Stimulated activated naive B cell treated with anti-CD40 and anti-IgM and Interleukin-4, amounts not matched to agents 10 μg/mL and 1 μg/mL and 100 μg/mL, for 72 hours (primary cell): ENCODE measurements at regions not wholly inside any gene's neighbourhood (a gene's known extent, or its start where the extent isn't known, plus 50 kb on each side); places are given as distances from the start of the nearest gene placed in this dataset.
A peak's percentile ranks its signal among the peaks of the same experiment; 100 is the strongest.

Experiments
- ATAC-seq, 2 donors: fragments of 150-1000 bp; cut with Tn5 transposase; replicated peaks; 2 replicates each; pipeline ENCODE4 v1.10.0; 2021; ENCODE audit warnings: moderate library complexity in 1 of 2
- DNase-seq: peaks from one replicate; pipeline ENCODE4 v3.0.0; 2021
- H3K27ac Mint-ChIP-seq: one replicate; pipeline ENCODE4 v1.8.0; 2022; ENCODE audit warnings: mild to moderate bottlenecking, mixed read lengths
- H3K27me3 Mint-ChIP-seq, 2 donors: one replicate each; pipeline ENCODE4 v1.8.0; 2022; ENCODE audit warnings: mixed read lengths in 2 of 2
- H3K36me3 Mint-ChIP-seq, 2 donors: one replicate each; pipeline ENCODE4 v1.8.0; 2022; ENCODE audit warnings: mixed read lengths in 2 of 2, mild to moderate bottlenecking in 1 of 2
- H3K4me1 Mint-ChIP-seq, 2 donors: one replicate each; pipeline ENCODE4 v1.8.0; 2022; ENCODE audit warnings: mixed read lengths in 2 of 2, mild to moderate bottlenecking in 1 of 2
- H3K4me3 Mint-ChIP-seq, 2 donors: one replicate each; pipeline ENCODE4 v1.8.0; 2022; ENCODE audit warnings: mild to moderate bottlenecking in 2 of 2, mixed read lengths in 2 of 2, moderate library complexity in 1 of 2
- H3K9me3 Mint-ChIP-seq, 2 donors: one replicate each; pipeline ENCODE4 v1.8.0; 2022; ENCODE audit warnings: mixed read lengths in 2 of 2, mild to moderate bottlenecking in 1 of 2

- Mint-ChIP-seq H3K27ac (no peak overlapping the region), H3K4me1 (no peaks in the 10 kb centered on the region), H3K9me3 (no peaks in the 10 kb centered on the region), H3K4me3 (no peak overlapping the region), H3K27me3 (peaks cover 32 to 38% of the 10 kb centered on the region in 2 donors), H3K36me3 (no peaks in the 10 kb centered on the region)
- ATAC-seq (no peak), DNase-seq (no peak)
Observed at GRCh38 chr13:26920614-26921355, 160.2 kb upstream of the GPR12 start.

DNA sequence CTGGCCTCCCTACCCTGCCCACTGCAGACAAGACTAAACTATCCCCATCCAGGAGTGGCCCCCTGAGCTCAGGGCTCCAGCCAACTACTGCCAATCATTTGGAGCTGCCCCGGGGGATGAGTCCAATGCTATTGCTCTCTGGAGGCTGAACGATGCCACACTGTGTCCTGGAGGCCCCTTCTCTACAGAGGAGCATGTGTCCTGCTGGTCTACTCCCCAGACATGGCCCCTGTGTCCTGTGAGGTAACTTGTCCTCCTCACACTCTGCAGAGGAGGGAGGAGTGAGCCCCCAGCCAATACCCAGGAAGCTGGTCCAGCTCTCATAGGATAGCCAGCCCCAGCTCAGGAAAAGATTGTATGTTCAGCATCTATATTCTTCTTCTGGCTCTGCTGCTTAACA lies 159.1 kb upstream of the GPR12 start:
- no peak for DNase-seq
- no peak for ATAC-seq
- H3K36me3 Mint-ChIP-seq = no peaks in the 10 kb centered on the region
- no peak overlapping the region for H3K27ac Mint-ChIP-seq
- H3K27me3 Mint-ChIP-seq = peaks cover 27 to 31% of the 10 kb centered on the region in 2 donors
- no peaks in the 10 kb centered on the region for H3K9me3 Mint-ChIP-seq
- H3K4me3 Mint-ChIP-seq = no peak overlapping the region
- H3K4me1 Mint-ChIP-seq = peaks cover 0 to under 1% of the 10 kb centered on the region in 2 donors

DNA sequence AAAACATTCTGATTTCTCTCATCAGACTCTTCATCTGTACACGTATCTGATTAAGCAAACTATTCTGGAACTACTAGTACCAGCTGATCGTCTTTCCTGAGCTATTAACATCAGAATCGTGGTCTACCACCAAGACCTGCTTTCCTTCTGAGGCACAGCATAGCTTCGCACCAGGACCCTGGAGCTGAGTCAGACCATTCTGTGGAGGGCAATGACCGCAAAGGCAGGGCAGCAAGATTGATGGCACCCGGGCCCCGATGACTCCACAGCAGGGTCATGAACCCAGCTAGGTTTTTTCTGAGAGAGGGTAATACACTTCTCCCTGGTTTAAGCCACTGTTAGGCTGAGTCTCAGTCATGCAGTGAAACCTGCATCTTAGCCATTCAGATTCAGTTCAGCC lies 158.7 kb upstream of the GPR12 start:
- Mint-ChIP-seq H3K36me3 (no peaks in the 10 kb centered on the region), H3K4me3 (no peak overlapping the region), H3K4me1 (peaks cover 0 to 2% of the 10 kb centered on the region in 2 donors), H3K9me3 (no peaks in the 10 kb centered on the region), H3K27ac (no peak overlapping the region), H3K27me3 (peaks cover 27% of the 10 kb centered on the region in 2 donors)
- ATAC-seq = no peak
- DNase-seq = no peak

DNA sequence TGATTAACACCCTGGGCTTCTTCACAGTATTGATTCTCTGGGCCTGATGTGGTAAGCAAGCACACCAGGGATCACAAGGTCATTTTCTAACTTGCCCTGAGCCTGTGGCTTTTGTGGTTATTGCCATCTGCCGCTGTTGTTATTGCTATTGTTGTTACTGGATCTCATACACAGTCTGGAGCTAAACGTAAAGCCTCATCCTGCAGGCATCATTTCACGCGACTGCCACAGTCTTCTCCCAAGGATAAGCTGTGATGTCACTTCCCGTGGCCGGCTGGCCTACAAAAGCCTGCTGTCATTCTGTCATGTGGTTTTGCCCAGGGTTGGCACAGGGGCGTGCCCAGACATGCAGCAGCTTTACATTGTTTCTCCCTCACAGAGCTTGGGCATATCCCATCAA lies 154.0 kb upstream of the GPR12 start:
- ATAC-seq (peak; percentile 25 to 27), DNase-seq (no peak)
- no peaks in the 10 kb centered on the region for H3K9me3 Mint-ChIP-seq
- no peak overlapping the region for H3K4me3 Mint-ChIP-seq
- H3K36me3 Mint-ChIP-seq = no peaks in the 10 kb centered on the region
- H3K4me1 Mint-ChIP-seq = peaks cover 0 to 2% of the 10 kb centered on the region in 2 donors
- peaks cover 16 to 17% of the 10 kb centered on the region in 2 donors for H3K27me3 Mint-ChIP-seq
- H3K27ac Mint-ChIP-seq = no peak overlapping the region

GRCh38 chr13:26914148-26914547 lies 153.6 kb upstream of the GPR12 start:
- H3K4me1 Mint-ChIP-seq = peaks cover 0 to 2% of the 10 kb centered on the region in 2 donors
- no peak overlapping the region for H3K4me3 Mint-ChIP-seq
- no peak overlapping the region for H3K27ac Mint-ChIP-seq
- DNase-seq (no peak), ATAC-seq (no peak)
- H3K27me3 Mint-ChIP-seq = peaks cover 13 to 21% of the 10 kb centered on the region in 2 donors
- H3K36me3 Mint-ChIP-seq = no peaks in the 10 kb centered on the region
- H3K9me3 Mint-ChIP-seq = no peaks in the 10 kb centered on the region

- H3K9me3 Mint-ChIP-seq = no peaks in the 10 kb centered on the region
- peaks cover 25 to 41% of the 10 kb centered on the region in 2 donors for H3K27me3 Mint-ChIP-seq
- ATAC-seq = no peak
- no peaks in the 10 kb centered on the region for H3K36me3 Mint-ChIP-seq
- no peak overlapping the region for H3K27ac Mint-ChIP-seq
- H3K4me3 Mint-ChIP-seq = no peak overlapping the region
- no peak for DNase-seq
- H3K4me1 Mint-ChIP-seq = peaks cover 0 to 2% of the 10 kb centered on the region in 2 donors
Observed at GRCh38 chr13:26910754-26911465, 150.3 kb upstream of the GPR12 start.

GRCh38 chr13:26909477-26909876 lies 148.9 kb upstream of the GPR12 start:
- ATAC-seq (no peak), DNase-seq (no peak)
- peaks cover 25 to 47% of the 10 kb centered on the region in 2 donors for H3K27me3 Mint-ChIP-seq
- no peaks in the 10 kb centered on the region for H3K36me3 Mint-ChIP-seq
- no peak overlapping the region for H3K4me3 Mint-ChIP-seq
- H3K9me3 Mint-ChIP-seq = no peaks in the 10 kb centered on the region
- H3K4me1 Mint-ChIP-seq = no peaks in the 10 kb centered on the region
- no peak overlapping the region for H3K27ac Mint-ChIP-seq

DNA sequence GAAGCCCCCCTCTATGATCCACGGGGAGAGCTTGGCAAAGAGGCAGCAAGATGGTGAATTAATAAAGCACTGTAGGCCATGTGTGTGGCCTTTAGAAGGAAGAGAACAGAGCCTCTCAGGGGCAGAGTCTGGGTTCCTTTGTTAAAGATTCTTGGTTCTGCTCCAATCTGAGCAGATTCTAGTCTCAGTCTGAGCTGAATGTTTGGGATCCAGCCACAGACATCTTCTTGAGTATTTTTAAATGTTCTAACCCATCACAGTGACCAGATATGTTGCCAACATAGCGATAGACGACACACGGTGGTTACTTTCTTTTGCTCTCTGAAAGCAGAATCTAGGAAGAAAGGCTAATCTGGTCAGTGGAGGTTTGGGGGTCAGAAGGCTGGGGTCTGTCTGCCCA lies 147.5 kb upstream of the GPR12 start:
- DNase-seq (no peak), ATAC-seq (no peak)
- no peak overlapping the region for H3K27ac Mint-ChIP-seq
- peaks cover 3 to 4% of the 10 kb centered on the region in 2 donors for H3K9me3 Mint-ChIP-seq
- H3K36me3 Mint-ChIP-seq = no peaks in the 10 kb centered on the region
- H3K4me3 Mint-ChIP-seq = no peak overlapping the region
- peaks cover 30 to 47% of the 10 kb centered on the region in 2 donors for H3K27me3 Mint-ChIP-seq
- H3K4me1 Mint-ChIP-seq = no peaks in the 10 kb centered on the region

DNA sequence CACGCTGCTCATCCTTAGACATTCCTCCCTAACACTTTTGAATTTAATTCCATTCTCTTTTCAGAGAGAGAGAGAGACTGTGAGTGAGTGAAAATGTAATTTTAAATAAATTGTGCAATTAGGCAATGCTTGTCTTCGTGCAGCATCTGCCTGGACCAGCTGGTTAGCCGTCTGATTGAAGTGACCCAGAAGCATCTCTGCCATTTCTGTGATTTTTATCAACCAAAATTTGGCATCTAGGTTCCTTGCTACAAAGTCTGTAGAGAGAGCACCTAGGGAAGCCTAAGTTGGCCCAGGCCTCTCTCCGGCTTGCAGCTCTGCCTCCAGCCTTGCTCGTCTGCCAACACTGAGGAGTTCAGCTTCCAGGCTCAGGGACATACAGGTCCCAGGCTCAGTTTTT lies 138.6 kb upstream of the GPR12 start:
- H3K36me3 Mint-ChIP-seq = no peaks in the 10 kb centered on the region
- peaks cover 3 to 4% of the 10 kb centered on the region in 2 donors for H3K9me3 Mint-ChIP-seq
- no peak overlapping the region for H3K27ac Mint-ChIP-seq
- no peak for ATAC-seq
- H3K4me3 Mint-ChIP-seq = no peak overlapping the region
- peaks cover 38 to 45% of the 10 kb centered on the region in 2 donors for H3K27me3 Mint-ChIP-seq
- no peak for DNase-seq
- peaks cover 0 to 9% of the 10 kb centered on the region in 2 donors for H3K4me1 Mint-ChIP-seq

DNA sequence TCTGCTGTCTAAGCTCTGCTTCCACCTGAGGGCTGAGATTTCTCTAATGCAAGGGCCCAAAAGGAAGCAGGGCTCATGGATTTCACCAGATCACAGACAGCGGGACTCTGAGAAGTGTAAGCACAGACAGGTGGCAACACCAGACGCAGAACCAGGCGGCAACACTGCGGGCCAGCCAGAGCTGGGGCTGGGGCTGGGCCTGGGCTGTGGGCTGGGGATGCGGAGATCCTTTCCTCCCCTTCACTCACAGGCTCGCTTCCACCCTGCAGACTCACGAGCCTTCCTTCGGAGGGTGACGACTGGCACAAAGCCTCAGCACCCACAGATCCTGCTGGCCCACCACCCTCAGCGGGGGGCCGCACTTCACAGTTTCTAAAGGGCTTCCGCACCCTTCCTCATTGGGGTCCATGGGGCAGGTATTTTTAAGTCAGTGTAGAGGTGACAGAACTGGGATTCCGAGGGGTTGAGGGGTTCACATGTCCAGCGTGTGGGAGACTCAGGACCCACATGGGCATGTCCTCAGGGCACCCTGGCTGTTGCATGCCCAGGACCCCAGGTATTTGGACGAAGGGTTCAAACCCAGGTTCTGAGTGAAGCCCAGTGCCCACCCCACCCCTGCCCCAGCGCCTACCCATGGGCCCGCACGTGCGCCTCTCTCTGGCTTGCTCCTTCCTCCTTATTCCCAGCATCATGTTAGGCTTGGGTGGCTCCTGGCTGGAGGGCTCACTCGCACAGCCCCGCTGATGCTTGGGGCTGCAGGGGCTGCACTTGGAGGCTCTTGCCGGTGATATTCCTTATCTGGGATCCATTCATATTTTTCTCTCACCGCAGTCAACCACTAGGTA lies 137.3 kb upstream of the GPR12 start:
- DNase-seq (no peak), ATAC-seq (no peak)
- Mint-ChIP-seq H3K9me3 (no peaks in the 10 kb centered on the region), H3K4me3 (no peak overlapping the region), H3K36me3 (no peaks in the 10 kb centered on the region), H3K4me1 (peaks cover 0 to 9% of the 10 kb centered on the region in 2 donors), H3K27me3 (peaks cover 34 to 51% of the 10 kb centered on the region in 2 donors), H3K27ac (no peak overlapping the region)

GRCh38 chr13:26896986-26897668 lies 136.5 kb upstream of the GPR12 start:
- H3K36me3 Mint-ChIP-seq = no peaks in the 10 kb centered on the region

GRCh38 chr13:26895808-26896466 lies 135.4 kb upstream of the GPR12 start:
- DNase-seq (no peak), ATAC-seq (no peak)
- Mint-ChIP-seq H3K27me3 (peaks cover 34 to 44% of the 10 kb centered on the region in 2 donors), H3K4me3 (no peak overlapping the region), H3K4me1 (no peaks in the 10 kb centered on the region), H3K9me3 (no peaks in the 10 kb centered on the region), H3K27ac (no peak overlapping the region), H3K36me3 (no peaks in the 10 kb centered on the region)

More at GRCh38 chr13:26896986-26897668, 136.5 kb upstream of the GPR12 start:
- ATAC-seq = no peak
- Mint-ChIP-seq H3K4me1 (peaks cover 0 to 2% of the 10 kb centered on the region in 2 donors), H3K4me3 (no peak overlapping the region), H3K9me3 (no peaks in the 10 kb centered on the region), H3K27ac (no peak overlapping the region), H3K27me3 (peaks cover 34 to 51% of the 10 kb centered on the region in 2 donors)
- DNase-seq = no peak

GRCh38 chr13:26895081-26895807 lies 134.7 kb upstream of the GPR12 start:
- no peak for DNase-seq
- H3K4me3 Mint-ChIP-seq = no peak overlapping the region
- H3K4me1 Mint-ChIP-seq = no peaks in the 10 kb centered on the region
- no peaks in the 10 kb centered on the region for H3K9me3 Mint-ChIP-seq
- ATAC-seq = no peak
- no peaks in the 10 kb centered on the region for H3K36me3 Mint-ChIP-seq
- no peak overlapping the region for H3K27ac Mint-ChIP-seq
- H3K27me3 Mint-ChIP-seq = peaks cover 34 to 37% of the 10 kb centered on the region in 2 donors
